ENCODE measurements at regions not wholly inside any gene's neighbourhood (a gene's known extent, or its start where the extent isn't known, plus 50 kb on each side); places are given as distances from the start of the nearest gene placed in this dataset.

DNA sequence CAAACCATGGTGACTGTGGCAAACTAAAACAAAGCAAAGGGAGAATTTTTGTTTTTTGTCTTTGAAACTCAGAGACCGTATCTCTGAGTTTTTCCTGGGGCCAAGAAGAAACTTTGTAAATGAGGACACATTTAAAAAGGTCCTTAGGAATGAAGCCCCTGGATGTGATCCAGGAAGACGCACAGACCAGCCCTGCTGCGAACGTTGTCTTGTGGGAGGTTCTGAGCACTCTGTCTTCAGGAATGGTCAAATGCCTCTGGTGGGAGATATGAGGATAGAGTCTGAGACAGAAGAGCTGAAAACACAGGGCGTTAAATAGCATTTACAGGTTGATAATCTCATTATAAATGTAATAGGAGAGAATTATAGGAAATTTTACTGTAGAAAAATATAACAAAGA, 893.5 kb upstream of the KLHL29 start:
- intact Hi-C loops (cut with micrococcal nuclease; ENCODE audit: unreplicated experiment), result no loop called here
- Histone ChIP-seq H3K4me3 (replicated peaks in 1 of 3; ENCODE audit: insufficient read depth in 1 of 3, low read depth in 2 of 3, low read length in 3 of 3) (no peak overlapping the region), H3K36me3 (replicated peaks in 1 of 2; ENCODE audit: control insufficient read depth in 1 of 2, insufficient read depth in 2 of 2, low read length in 2 of 2) (no peaks in the 10 kb centered on the region), H3K27ac (ENCODE audit: extremely low read length, insufficient read depth, low read length) (no peak overlapping the region), H3K4me1 (ENCODE audit: insufficient read depth, low read length) (no peaks in the 10 kb centered on the region), H2AFZ (ENCODE audit: low read length) (no peak overlapping the region), H3K9me3 (ENCODE audit: low read length) (peaks cover 84% of the 10 kb centered on the region), H3K27me3 (ENCODE audit: control insufficient read depth in 1 of 2, insufficient read depth in 2 of 2, low read length in 2 of 2) (no peaks in the 10 kb centered on the region), H3K4me2 (ENCODE audit: low read depth, low read length) (no peak overlapping the region), H4K20me1 (ENCODE audit: insufficient read depth, low read length) (no peaks in the 10 kb centered on the region), H3K79me2 (ENCODE audit: insufficient read depth, low read length) (no peaks in the 10 kb centered on the region), H3K9ac (ENCODE audit: insufficient read depth, low read depth, low read length) (no peak overlapping the region)
- FAIRE-seq (no peak), DNase-seq (ENCODE audit: low spot score) (no peak), ATAC-seq (no peak)
- WGBS (ENCODE audit: low lambda C conversion rate), result 13% methylated on average over 5 of the region's 5 CpGs
- in situ Hi-C loops (cut with HindIII; ENCODE audit: extremely low pct_ligation_motif_present, low pct_unique_long_range_greater_than_20kb), result no loop called here
- no TSS peak for BruUV-seq (replicated peaks)
- TF ChIP-seq ZNF567 (CRISPR knock-in tag; IDR thresholded peaks at IDR 0.05; ENCODE audit: borderline replicate concordance), result no peak
- TF ChIP-seq U2AF2 (IDR thresholded peaks at IDR 0.05; ENCODE audit: low read depth, low read length), result no peak
- TF ChIP-seq, protein P1, sequence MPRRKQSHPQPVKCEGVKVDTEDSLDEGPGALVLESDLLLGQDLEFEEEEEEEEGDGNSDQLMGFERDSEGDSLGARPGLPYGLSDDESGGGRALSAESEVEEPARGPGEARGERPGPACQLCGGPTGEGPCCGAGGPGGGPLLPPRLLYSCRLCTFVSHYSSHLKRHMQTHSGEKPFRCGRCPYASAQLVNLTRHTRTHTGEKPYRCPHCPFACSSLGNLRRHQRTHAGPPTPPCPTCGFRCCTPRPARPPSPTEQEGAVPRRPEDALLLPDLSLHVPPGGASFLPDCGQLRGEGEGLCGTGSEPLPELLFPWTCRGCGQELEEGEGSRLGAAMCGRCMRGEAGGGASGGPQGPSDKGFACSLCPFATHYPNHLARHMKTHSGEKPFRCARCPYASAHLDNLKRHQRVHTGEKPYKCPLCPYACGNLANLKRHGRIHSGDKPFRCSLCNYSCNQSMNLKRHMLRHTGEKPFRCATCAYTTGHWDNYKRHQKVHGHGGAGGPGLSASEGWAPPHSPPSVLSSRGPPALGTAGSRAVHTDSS (CRISPR knock-in tag; conservative IDR thresholded peaks at IDR 0.05), result no peak
- no peak for TF ChIP-seq TCF7L2 (IDR thresholded peaks at IDR 0.05; ENCODE audit: low read depth, low read length)
- TF ChIP-seq SNRNP70 (IDR thresholded peaks at IDR 0.05; ENCODE audit: low read depth, low read length), result no peak
- no peak for TF ChIP-seq HDAC1 (CRISPR knock-in tag; IDR thresholded peaks at IDR 0.05)
- no peak for TF ChIP-seq SETDB1 (CRISPR knock-in tag; IDR thresholded peaks at IDR 0.05; ENCODE audit: borderline replicate concordance)
- no peak for TF ChIP-seq ZFP1 (CRISPR knock-in tag; IDR thresholded peaks at IDR 0.05)
- TF ChIP-seq, protein P2, sequence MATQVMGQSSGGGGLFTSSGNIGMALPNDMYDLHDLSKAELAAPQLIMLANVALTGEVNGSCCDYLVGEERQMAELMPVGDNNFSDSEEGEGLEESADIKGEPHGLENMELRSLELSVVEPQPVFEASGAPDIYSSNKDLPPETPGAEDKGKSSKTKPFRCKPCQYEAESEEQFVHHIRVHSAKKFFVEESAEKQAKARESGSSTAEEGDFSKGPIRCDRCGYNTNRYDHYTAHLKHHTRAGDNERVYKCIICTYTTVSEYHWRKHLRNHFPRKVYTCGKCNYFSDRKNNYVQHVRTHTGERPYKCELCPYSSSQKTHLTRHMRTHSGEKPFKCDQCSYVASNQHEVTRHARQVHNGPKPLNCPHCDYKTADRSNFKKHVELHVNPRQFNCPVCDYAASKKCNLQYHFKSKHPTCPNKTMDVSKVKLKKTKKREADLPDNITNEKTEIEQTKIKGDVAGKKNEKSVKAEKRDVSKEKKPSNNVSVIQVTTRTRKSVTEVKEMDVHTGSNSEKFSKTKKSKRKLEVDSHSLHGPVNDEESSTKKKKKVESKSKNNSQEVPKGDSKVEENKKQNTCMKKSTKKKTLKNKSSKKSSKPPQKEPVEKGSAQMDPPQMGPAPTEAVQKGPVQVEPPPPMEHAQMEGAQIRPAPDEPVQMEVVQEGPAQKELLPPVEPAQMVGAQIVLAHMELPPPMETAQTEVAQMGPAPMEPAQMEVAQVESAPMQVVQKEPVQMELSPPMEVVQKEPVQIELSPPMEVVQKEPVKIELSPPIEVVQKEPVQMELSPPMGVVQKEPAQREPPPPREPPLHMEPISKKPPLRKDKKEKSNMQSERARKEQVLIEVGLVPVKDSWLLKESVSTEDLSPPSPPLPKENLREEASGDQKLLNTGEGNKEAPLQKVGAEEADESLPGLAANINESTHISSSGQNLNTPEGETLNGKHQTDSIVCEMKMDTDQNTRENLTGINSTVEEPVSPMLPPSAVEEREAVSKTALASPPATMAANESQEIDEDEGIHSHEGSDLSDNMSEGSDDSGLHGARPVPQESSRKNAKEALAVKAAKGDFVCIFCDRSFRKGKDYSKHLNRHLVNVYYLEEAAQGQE (IDR thresholded peaks at IDR 0.05; ENCODE audit: borderline replicate concordance in 1 of 2, low read depth in 1 of 2, low read length in 2 of 2), result no peak
- POLR2A ChIA-PET, result no interaction called here
- CTCF ChIA-PET (ENCODE audit: low intra/inter-chr PET ratio, low total read pairs), result no interaction called here

Data from HepG2 (cell line).